GM12878 (cell line): ENCODE measurements at regions not wholly inside any gene's neighbourhood (a gene's known extent, or its start where the extent isn't known, plus 50 kb on each side); places are given as distances from the start of the nearest gene placed in this dataset.
A peak's percentile ranks its signal among the peaks of the same experiment; 100 is the strongest.

Experiments used
- ATAC-seq: fragments of 200-7000 bp; cut with Tn5 transposase; 3 replicates; pipeline ENCODE4 v1.9.1; 2020; ENCODE audit warnings: mild to moderate bottlenecking, moderate library complexity
- BruUV-seq: library from RNA; stranded (reverse); fragments of 400-500 nt; replicated peaks from 2 replicates; lab custom pipeline; 2021; lab: Mats Ljungman, UMichigan
- CTCF ChIA-PET: fragments of 300-600 bp; sonication (Branson Sonifier 250); formaldehyde crosslinking; extraction: SDS; loops from one replicate; lab custom pipeline; 2021; ENCODE audit warnings: inconsistent platforms; lab: Yijun Ruan, JAX
- POLR2A ChIA-PET: fragments of 350-600 bp; formaldehyde crosslinking; extraction: SDS; loops from one replicate; lab custom pipeline; 2021; ENCODE audit warnings: inconsistent platforms; lab: Charles Lee
- RAD21 ChIA-PET: fragments of 300-600 bp; sonication (Branson Sonifier 250); formaldehyde crosslinking; loops from one replicate; lab custom pipeline; 2023; ENCODE audit warnings: antibody characterized with exemption; ENCODE audit not compliant: unreplicated experiment; lab: Charles Lee
- SMC1A ChIA-PET: fragments of 300-600 bp; sonication (Branson Sonifier 250); formaldehyde crosslinking; loops from one replicate; lab custom pipeline; 2023; ENCODE audit not compliant: unreplicated experiment, uncharacterized antibody; lab: Charles Lee
- DNase-seq: peaks from one replicate; pipeline ENCODE4 v3.0.0-alpha.2; 2011; ENCODE audit warnings: low read depth, low spot score
- FAIRE-seq: peaks from 3 replicates; lab custom pipeline; 2011; peaks lifted over from hg19 to GRCh38; lab: Jason Lieb, UNC
- H2AFZ ChIP-seq: 2 replicates; pipeline ENCODE4 v1.6.0; 2011; ENCODE audit warnings: low read depth, low read length, control low read depth; ENCODE audit not compliant: control insufficient read depth
- H3K27ac ChIP-seq: 2 replicates; pipeline ENCODE4 v1.5.1; 2011; ENCODE audit warnings: control low read depth; ENCODE audit not compliant: control insufficient read depth, insufficient read depth
- H3K27me3 ChIP-seq, 2 experiments: replicated peaks in 1 of 2; 2 replicates each; pipeline versions ENCODE4 v1.6.0 to v1.6.1; 2011; ENCODE audit warnings: low read length in 1 of 2; ENCODE audit not compliant: control insufficient read depth in 2 of 2, insufficient read depth in 2 of 2
- H3K36me3 ChIP-seq, 2 experiments: 2 replicates each; pipeline ENCODE4 v1.5.1; 2011; ENCODE audit warnings: low read length in 1 of 2; ENCODE audit not compliant: control insufficient read depth in 2 of 2, insufficient read depth in 2 of 2
- H3K4me1 ChIP-seq: 2 replicates; pipeline ENCODE4 v1.6.1; 2011; ENCODE audit warnings: mild to moderate bottlenecking, low read length, moderate library complexity, mixed read lengths; ENCODE audit not compliant: control insufficient read depth, insufficient read depth
- H3K4me2 ChIP-seq: 2 replicates; pipeline ENCODE4 v1.6.0; 2011; ENCODE audit warnings: control low read depth; ENCODE audit not compliant: control insufficient read depth, insufficient read depth
- H3K4me3 ChIP-seq: fragments of 200-600 bp; sonication (generic); 2 replicates; pipeline ENCODE4 v1.5.1; 2016
- H3K79me2 ChIP-seq: 2 replicates; pipeline ENCODE4 v1.6.0; 2011; ENCODE audit warnings: low read length; ENCODE audit not compliant: control insufficient read depth, insufficient read depth
- H3K9ac ChIP-seq: 2 replicates; pipeline ENCODE4 v1.8.0; 2011; ENCODE audit warnings: low read length, control low read depth, mixed read lengths; ENCODE audit not compliant: control insufficient read depth, insufficient read depth
- H3K9me3 ChIP-seq: replicated peaks from 3 replicates; pipeline ENCODE4 v1.5.1; 2011; ENCODE audit warnings: mild to moderate bottlenecking, low read length; ENCODE audit not compliant: control insufficient read depth, insufficient read depth
- H4K20me1 ChIP-seq: 2 replicates; pipeline ENCODE4 v1.6.0; 2011; ENCODE audit not compliant: control insufficient read depth, insufficient read depth
- CREB1 ChIP-seq: IDR thresholded peaks from 2 replicates; pipeline ENCODE4 v1.6.1; 2012; ENCODE audit warnings: low read depth, mild to moderate bottlenecking, inconsistent platforms
- CREM ChIP-seq: IDR thresholded peaks from 2 replicates; pipeline ENCODE4 v1.6.1; 2014; ENCODE audit warnings: antibody characterized with exemption, low read depth
- ELK1 ChIP-seq: IDR thresholded peaks from 2 replicates; pipeline ENCODE4 v1.6.1; 2012; ENCODE audit warnings: low read depth, low read length, improper control_type of control experiment
- IKZF1 ChIP-seq: fragments of 450-650 bp; conservative IDR thresholded peaks from 2 replicates; pipeline ENCODE4 v1.6.1; 2017; ENCODE audit warnings: antibody characterized with exemption, mild to moderate bottlenecking
- JUNB ChIP-seq: IDR thresholded peaks from 2 replicates; pipeline ENCODE4 v1.6.1; 2016; ENCODE audit warnings: antibody characterized with exemption, mild to moderate bottlenecking
- PAX5 ChIP-seq: IDR thresholded peaks from 2 replicates; pipeline ENCODE4 v1.6.1; 2011; ENCODE audit warnings: low read depth, low read length, borderline replicate concordance
- PKNOX1 ChIP-seq: fragments of 450-650 bp; IDR thresholded peaks from 2 replicates; pipeline ENCODE4 v1.6.1; 2016; ENCODE audit warnings: mild to moderate bottlenecking
- SPI1 ChIP-seq: IDR thresholded peaks from 2 replicates; pipeline ENCODE4 v1.6.1; 2011; ENCODE audit warnings: low read depth, mild to moderate bottlenecking, low read length, moderate library complexity, borderline replicate concordance; ENCODE audit not compliant: insufficient read depth
- SUZ12 ChIP-seq: fragments of 200-600 bp; sonication (generic); IDR thresholded peaks from one replicate; pipeline ENCODE4 v1.6.1; 2018; ENCODE audit warnings: antibody characterized with exemption, mild to moderate bottlenecking; ENCODE audit not compliant: unreplicated experiment
- TCF12 ChIP-seq: IDR thresholded peaks from 2 replicates; pipeline ENCODE4 v1.6.1; 2011; ENCODE audit warnings: low read depth, mild to moderate bottlenecking, low read length
- WGBS: methylation state at CpG from one replicate; pipeline ENCODE4 v1.1.6; 2016; ENCODE audit warnings: low lambda C conversion rate; ENCODE audit not compliant: insufficient replicate concordance, insufficient coverage; ENCODE audit errors: missing lambda C conversion rate; 5-methylcytosine and 5-hydroxymethylcytosine counted together
- in situ Hi-C: fragments of 300-500 bp; cut with MboI; formaldehyde crosslinking; loops from 9 replicates; pipeline ENCODE4 v1.14.3; 2018; ENCODE audit warnings: mixed read lengths
- intact Hi-C: fragments of 100-400 bp; cut with micrococcal nuclease; formaldehyde crosslinking; loops from one replicate; pipeline ENCODE4 v1.14.2; 2022; ENCODE audit not compliant: unreplicated experiment

GRCh38 chr4:173448608-173449379, 49.9 kb upstream of the SCRG1 start:
- Histone ChIP-seq H3K27me3 (no peaks in the 10 kb centered on the region), H3K79me2 (no peaks in the 10 kb centered on the region), H3K4me2 (peak overlapping the region; percentile 45; the same call in 1 of the 2 replicates), H3K4me3 (no peak overlapping the region), H3K9ac (no peak overlapping the region), H3K27ac (no peak overlapping the region), H3K9me3 (no peaks in the 10 kb centered on the region), H3K36me3 (no peaks in the 10 kb centered on the region), H3K4me1 (no peaks in the 10 kb centered on the region)
- in situ Hi-C loops (no loop called here), intact Hi-C loops (no loop called here)
- ChIA-PET CTCF (interaction anchor here (0.8 to 4.8 kb wide), 2 partner anchors 28 to 45 kb away, joined by 3 to 25 read pairs; no protein-coding TSS in a partner anchor), SMC1A (interaction anchor here (1.0 kb wide), 1 partner anchor 15 kb away, joined by 3 read pairs; no protein-coding TSS in a partner anchor), RAD21 (interaction anchor here (0.6 to 0.7 kb wide), 2 partner anchors 78 to 522 kb away, joined by 3 read pairs; partner anchors contain the start of gene SAP30), POLR2A (interaction anchor here (0.8 kb wide), 1 partner anchor 10 kb away, joined by 3 read pairs; no protein-coding TSS in a partner anchor)
- 11% methylated on average over 4 of the region's 4 CpGs for WGBS
- no TSS peak for BruUV-seq
- no peak for DNase-seq
- peak; percentile 68; the same call in 2 of the 3 replicates for ATAC-seq
- no peak for FAIRE-seq
- TF ChIP-seq CREM (peak; percentile 27; the same call in 1 of the 2 replicates), CREB1 (0 out of 2 replicates have a peak, but pooled peaks have one; percentile 7), PKNOX1 (peak; percentile 31; the same call in 1 of the 2 replicates), ELK1 (no peak), SPI1 (no peak), PAX5 (no peak), SUZ12 (no peak), JUNB (peak; percentile 41; the same call in 1 of the 2 replicates), IKZF1 (no peak), TCF12 (no peak)
- TF ChIP-seq, all 136 proteins: peak for 4
- H2AFZ ChIP-seq: peak overlapping the region; percentile 27; the same call in 1 of the 2 replicates
- H4K20me1 ChIP-seq: no peaks in the 10 kb centered on the region
